ENCODE measurements at regions not wholly inside any gene's neighbourhood (a gene's known extent, or its start where the extent isn't known, plus 50 kb on each side); places are given as distances from the start of the nearest gene placed in this dataset.

DNA sequence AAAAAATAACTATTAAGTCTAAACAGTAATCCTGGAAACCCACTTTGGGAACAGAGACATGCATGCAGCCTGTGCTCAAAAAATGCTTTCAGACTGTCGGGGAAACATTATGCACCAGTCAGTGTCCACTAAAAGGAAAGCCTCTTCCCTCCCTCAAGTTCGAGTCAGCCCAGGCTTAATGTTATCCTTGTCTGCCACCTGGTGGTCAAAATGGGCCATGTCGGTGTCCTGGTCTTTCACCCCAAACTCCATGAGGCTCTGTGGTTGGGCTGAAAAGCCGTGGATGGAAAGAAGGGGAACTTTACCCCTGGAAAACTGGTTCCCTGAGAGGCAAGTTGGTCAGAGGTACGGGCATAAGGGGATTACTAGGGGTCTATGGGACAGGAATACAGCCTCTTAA is 88.4 kb upstream of the ZNF492 start:
- TF ChIP-seq, protein P1, sequence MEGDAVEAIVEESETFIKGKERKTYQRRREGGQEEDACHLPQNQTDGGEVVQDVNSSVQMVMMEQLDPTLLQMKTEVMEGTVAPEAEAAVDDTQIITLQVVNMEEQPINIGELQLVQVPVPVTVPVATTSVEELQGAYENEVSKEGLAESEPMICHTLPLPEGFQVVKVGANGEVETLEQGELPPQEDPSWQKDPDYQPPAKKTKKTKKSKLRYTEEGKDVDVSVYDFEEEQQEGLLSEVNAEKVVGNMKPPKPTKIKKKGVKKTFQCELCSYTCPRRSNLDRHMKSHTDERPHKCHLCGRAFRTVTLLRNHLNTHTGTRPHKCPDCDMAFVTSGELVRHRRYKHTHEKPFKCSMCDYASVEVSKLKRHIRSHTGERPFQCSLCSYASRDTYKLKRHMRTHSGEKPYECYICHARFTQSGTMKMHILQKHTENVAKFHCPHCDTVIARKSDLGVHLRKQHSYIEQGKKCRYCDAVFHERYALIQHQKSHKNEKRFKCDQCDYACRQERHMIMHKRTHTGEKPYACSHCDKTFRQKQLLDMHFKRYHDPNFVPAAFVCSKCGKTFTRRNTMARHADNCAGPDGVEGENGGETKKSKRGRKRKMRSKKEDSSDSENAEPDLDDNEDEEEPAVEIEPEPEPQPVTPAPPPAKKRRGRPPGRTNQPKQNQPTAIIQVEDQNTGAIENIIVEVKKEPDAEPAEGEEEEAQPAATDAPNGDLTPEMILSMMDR (conservative IDR thresholded peaks at IDR 0.05): peak; percentile 10; the same call in 1 of the 2 replicates
- H3K27ac ChIP-seq: no peak overlapping the region

DNA sequence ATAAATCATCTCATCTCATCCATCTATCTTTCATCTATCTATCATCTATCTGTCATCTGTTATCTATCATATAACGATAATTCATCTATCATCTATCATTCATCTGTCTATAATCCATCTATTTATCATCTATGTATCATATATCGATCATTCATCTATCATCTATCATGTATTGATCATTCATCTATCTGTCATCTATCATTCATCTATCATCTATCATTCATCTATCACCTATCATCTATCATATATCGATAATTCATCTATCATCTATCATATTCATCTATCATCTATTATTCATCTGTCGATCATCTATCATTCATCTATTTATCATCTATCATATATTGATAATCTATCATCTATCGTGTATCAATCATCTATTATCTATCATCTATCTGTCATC is 100.4 kb upstream of the ZNF492 start:
- no peak overlapping the region for H3K27ac ChIP-seq
- TF ChIP-seq, protein P1 (conservative IDR thresholded peaks at IDR 0.05): no peak

DNA sequence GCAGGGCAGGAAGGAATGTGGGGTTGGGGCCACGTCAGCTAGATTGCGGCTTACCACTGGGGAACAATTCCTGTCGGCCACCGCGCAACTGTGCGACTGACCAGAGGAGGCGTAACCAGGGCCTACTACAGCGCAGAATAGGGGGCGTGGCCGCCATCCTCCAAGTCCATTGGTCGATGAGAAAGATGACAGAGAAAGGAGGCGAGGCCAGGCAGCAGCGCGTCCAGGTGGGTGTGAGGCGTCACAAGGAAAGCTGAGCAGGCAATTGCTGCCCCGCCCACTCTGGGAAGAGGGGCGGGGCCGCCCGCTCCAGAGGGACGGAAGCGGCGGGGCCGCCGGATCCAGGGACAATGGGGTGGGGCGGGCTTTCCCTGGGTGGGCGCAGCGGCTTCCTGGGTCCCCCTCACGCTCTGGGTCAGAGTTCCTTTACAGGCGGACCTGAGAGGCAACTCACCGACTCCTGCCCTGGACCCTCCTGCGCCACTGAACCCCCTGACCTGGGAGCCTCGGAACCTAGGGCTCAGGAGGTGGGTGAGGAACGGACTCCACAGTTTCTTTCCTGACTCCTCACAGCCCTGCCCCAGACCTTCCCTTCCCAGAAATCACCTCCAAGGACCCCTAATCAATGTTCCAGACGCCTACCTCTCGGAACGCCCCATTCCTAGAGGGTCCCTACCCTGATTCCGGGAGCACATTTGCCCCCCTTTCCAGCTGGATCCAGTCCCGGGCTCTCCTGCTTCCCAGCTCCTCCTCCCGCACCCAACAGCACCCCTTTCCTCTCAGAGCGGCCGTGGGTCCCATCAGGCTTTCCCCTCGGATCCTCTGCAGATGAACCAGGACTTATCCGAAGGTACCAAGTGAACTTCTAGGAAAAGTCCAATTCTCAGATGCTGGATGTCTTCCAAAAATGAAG is 101.5 kb upstream of the ZNF492 start:
- no peak overlapping the region for H3K27ac ChIP-seq
- TF ChIP-seq, protein P1 (conservative IDR thresholded peaks at IDR 0.05): no peak

DNA sequence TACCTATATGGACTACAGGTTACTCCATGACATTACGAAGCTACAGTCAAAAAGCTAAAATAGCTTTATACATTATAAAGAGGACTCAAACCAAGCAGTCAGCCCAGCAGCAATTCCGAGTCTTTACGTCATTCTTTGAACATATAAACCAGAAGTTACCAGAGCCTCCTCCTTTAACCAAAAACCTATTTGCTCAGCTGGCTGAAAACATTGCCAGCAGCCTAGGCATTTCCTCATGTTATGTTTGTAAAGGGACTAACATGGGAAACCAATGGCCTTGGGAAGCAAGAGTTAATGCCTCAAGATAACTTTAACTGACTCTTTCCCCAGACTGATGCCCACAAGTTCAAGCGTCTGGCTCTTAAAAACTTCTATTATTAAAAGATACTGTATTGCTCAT is 104.1 kb upstream of the ZNF492 start:
- H3K27ac ChIP-seq: no peak overlapping the region
- TF ChIP-seq, protein P1 (conservative IDR thresholded peaks at IDR 0.05): no peak

DNA sequence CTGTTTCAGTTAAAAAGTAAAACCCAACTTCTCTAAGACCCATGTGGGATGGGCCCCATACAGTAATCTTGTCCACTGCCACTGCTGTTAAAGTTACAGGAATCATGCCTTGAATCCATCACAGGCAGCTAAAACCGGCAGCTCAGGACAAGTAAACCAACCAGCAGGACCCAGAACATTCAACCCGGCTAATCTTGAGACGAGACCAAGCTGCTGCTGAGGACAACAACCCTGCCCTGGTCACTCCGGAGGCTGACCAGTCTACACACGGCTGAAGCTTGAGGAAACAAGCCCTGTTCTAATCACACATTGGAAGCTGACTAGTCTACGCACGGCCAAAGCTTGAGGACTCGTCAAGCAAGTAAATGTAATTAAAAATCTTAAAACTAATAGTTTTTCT is 105.2 kb upstream of the ZNF492 start:
- H3K27ac ChIP-seq: no peak overlapping the region
- TF ChIP-seq, protein P1 (conservative IDR thresholded peaks at IDR 0.05): no peak

DNA sequence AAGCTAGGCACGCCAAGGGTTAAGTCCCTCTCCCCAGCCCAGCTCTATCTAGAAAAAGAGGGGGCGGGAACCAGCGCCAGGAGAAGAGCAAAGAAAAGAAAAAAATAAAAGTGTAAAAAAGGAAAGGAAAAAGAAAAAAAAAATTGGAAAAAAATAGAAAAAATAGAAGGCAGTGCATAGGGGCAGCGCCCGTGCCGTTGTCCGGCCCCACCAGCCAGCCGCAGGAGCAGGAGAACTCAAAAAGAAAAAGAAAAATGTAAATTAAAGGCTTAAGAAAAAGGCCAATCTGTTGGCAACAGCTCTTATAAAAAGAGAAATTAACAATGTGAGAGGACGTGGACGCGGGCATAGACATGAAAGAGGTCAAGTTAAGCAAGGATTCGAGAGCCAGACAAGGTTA is 105.4 kb upstream of the ZNF98 start:
- TF ChIP-seq, protein P1 (conservative IDR thresholded peaks at IDR 0.05): no peak
- H3K27ac ChIP-seq: no peak overlapping the region

DNA sequence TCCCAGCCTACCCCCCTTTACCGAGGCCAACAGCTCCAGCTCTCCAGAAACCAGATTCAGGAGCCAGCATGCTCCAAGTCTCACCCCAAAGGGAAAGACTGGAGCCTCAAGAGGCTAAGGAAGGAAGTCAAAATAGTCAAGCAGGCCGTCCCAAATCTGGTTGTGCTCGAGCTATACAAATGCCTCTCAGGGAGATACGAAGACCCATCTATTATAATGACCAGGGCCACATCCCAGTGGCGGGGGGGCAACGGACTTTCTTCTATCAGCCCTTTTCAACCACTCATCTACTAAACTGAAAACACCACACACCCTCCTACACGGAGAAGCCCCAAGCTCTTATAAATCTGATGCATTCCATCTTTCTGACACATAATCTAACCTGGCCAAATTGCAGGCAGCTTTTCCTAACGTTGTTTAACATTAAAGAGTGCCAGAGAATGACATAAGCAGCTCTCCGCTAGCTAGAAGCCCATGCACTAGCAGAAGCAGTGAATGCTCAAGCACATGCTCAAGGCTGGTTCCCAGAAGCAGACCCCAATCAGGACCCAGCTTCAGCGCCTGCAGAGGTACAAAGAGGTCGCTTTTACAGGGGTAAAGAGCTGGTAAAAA is 104.6 kb upstream of the ZNF98 start:
- TF ChIP-seq, protein P1 (conservative IDR thresholded peaks at IDR 0.05): no peak

More for the DNA sequence above, 104.6 kb upstream of the ZNF98 start:
- H3K27ac ChIP-seq: no peak overlapping the region
